Activated CD8-positive, alpha-beta memory T cell treated with anti-CD3 and anti-CD28 coated beads, Interleukin-2, amount 10 ng/mL, durations not matched to agents 7 days and 5 days (primary cell): ENCODE measurements at regions not wholly inside any gene's neighbourhood (a gene's known extent, or its start where the extent isn't known, plus 50 kb on each side); places are given as distances from the start of the nearest gene placed in this dataset.
"Not testable (repeated sequence)": the region's sequence is repeated elsewhere in the genome, so short reads cannot be mapped to it uniquely, and the experiment has no call there.

ENCODE experiments used
- ATAC-seq: fragments of 150-1000 bp; cut with Tn5 transposase; one replicate; pipeline ENCODE4 v1.10.0; 2021; ENCODE audit warnings: moderate library complexity
- CTCF ChIA-PET: fragments of 350-600 bp; sonication (Branson Sonifier 250); formaldehyde crosslinking; loops from one replicate; lab custom pipeline; 2021; ENCODE audit warnings: antibody characterized with exemption; lab: Charles Lee
- DNase-seq: peaks from one replicate; pipeline ENCODE4 v3.0.0-alpha.2; 2020
- H3K27ac Mint-ChIP-seq: one replicate; pipeline ENCODE4 v1.8.0; 2021; ENCODE audit warnings: mild to moderate bottlenecking, mixed read lengths
- H3K27me3 Mint-ChIP-seq: one replicate; pipeline ENCODE4 v1.8.0; 2021; ENCODE audit warnings: mixed read lengths
- H3K36me3 Mint-ChIP-seq: one replicate; pipeline ENCODE4 v1.8.0; 2021; ENCODE audit warnings: mild to moderate bottlenecking, mixed read lengths
- H3K4me1 Mint-ChIP-seq: one replicate; pipeline ENCODE4 v1.8.0; 2021; ENCODE audit warnings: mixed read lengths
- H3K4me3 Mint-ChIP-seq: one replicate; pipeline ENCODE4 v1.8.0; 2021; ENCODE audit warnings: mild to moderate bottlenecking, moderate library complexity, mixed read lengths
- H3K9me3 Mint-ChIP-seq: one replicate; pipeline ENCODE4 v1.8.0; 2022; ENCODE audit warnings: low read depth, mixed read lengths

DNA sequence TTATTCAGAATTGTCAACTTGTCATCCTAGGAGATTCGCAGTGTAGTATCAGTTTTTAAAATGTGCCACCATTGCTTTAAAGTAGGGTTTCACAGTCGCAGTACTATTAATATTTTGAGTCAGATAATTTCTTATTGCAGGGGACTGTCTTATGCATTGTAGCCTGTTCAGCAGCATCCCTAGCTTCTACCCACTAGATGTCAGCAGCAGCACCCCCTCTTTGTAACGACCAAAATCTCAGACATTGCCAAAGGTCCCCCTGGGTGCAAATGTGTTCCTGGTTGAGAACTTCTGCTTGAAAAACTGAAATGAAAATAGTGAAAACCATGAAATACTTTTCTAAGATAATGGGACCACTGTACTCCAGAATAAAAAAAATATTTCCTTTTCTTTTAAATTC is 474.8 kb downstream of the CNTN3 start:
- no peak overlapping the region for H3K27ac Mint-ChIP-seq
- ATAC-seq (no peak), DNase-seq (no peak)
- no peak overlapping the region for H3K4me3 Mint-ChIP-seq
- no peaks in the 10 kb centered on the region for H3K36me3 Mint-ChIP-seq
- peaks cover 7% of the 10 kb centered on the region for H3K9me3 Mint-ChIP-seq
- no peaks in the 10 kb centered on the region for H3K27me3 Mint-ChIP-seq
- no peaks in the 10 kb centered on the region for H3K4me1 Mint-ChIP-seq
- CTCF ChIA-PET, result no interaction called here

DNA sequence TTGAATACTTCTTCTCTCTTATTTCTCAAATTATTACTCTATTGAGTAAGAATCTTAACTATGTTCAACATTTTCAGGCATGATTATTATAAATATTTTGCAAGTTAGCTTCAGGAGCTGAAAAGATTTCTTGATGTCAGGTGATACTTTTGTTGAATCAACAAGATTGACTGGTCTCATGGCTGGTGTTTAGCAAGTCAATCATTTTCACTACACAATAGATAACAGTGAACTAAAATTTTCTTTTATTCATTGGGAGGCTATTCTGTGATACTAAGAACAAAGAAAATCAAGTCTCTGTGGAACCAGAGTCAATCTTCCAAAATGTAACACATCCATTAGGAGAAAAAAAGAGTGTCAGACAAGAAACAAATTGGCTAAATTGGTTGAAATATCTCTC is 476.7 kb downstream of the CNTN3 start:
- no peak for ATAC-seq
- DNase-seq, result no peak
- Mint-ChIP-seq H3K4me3 (no peak overlapping the region), H3K4me1 (no peaks in the 10 kb centered on the region), H3K36me3 (no peaks in the 10 kb centered on the region), H3K9me3 (peaks cover 5% of the 10 kb centered on the region), H3K27ac (no peak overlapping the region), H3K27me3 (no peaks in the 10 kb centered on the region)
- CTCF ChIA-PET, result no interaction called here

DNA sequence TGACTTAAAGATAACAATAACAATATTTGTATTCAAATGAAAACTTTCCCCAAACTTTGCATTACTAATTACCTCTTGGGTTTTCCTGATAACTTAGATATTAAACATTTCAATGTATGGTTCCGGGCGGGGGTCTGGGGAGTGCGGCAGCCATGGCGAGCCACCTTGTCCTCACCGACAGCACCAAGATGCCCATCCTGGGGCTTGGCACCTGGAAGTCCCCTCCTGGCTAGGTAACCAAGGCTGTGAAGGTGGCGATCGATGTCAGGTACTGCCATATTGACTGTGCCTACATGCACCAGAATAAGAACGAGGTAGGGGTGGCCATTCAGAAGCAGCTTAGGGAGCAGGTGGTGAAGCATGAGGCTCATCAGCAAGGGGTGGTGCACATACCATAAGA is 478.7 kb downstream of the CNTN3 start:
- Mint-ChIP-seq H3K27ac (no peak overlapping the region), H3K27me3 (no peaks in the 10 kb centered on the region), H3K36me3 (no peaks in the 10 kb centered on the region), H3K4me1 (no peaks in the 10 kb centered on the region), H3K9me3 (peaks cover 10% of the 10 kb centered on the region), H3K4me3 (no peak overlapping the region)
- CTCF ChIA-PET, result no interaction called here
- DNase-seq (no peak), ATAC-seq (no peak)

DNA sequence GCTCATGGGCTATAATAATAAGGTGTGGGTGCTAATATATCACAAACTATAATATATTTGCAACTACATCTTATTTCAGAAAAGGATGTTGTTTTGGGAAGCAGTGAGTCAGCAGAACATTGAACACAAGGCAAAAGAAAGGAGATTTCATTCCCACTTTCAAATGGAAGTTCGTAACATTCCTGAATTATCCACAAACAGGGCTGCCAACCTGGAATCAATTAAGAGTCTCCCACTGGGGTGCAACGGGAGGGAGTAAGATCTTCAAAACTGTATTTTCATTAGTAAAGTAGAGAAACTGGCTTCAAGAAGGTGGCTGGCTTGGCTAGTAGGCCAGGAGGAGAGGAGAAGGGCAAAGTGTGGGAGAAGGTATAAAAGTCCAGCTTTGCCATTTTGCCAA is 479.6 kb downstream of the CNTN3 start:
- CTCF ChIA-PET, result no interaction called here
- ATAC-seq (no peak), DNase-seq (no peak)
- peaks cover 11% of the 10 kb centered on the region for H3K9me3 Mint-ChIP-seq
- no peak overlapping the region for H3K4me3 Mint-ChIP-seq
- no peaks in the 10 kb centered on the region for H3K36me3 Mint-ChIP-seq
- H3K27me3 Mint-ChIP-seq, result no peaks in the 10 kb centered on the region
- no peak overlapping the region for H3K27ac Mint-ChIP-seq
- no peaks in the 10 kb centered on the region for H3K4me1 Mint-ChIP-seq

DNA sequence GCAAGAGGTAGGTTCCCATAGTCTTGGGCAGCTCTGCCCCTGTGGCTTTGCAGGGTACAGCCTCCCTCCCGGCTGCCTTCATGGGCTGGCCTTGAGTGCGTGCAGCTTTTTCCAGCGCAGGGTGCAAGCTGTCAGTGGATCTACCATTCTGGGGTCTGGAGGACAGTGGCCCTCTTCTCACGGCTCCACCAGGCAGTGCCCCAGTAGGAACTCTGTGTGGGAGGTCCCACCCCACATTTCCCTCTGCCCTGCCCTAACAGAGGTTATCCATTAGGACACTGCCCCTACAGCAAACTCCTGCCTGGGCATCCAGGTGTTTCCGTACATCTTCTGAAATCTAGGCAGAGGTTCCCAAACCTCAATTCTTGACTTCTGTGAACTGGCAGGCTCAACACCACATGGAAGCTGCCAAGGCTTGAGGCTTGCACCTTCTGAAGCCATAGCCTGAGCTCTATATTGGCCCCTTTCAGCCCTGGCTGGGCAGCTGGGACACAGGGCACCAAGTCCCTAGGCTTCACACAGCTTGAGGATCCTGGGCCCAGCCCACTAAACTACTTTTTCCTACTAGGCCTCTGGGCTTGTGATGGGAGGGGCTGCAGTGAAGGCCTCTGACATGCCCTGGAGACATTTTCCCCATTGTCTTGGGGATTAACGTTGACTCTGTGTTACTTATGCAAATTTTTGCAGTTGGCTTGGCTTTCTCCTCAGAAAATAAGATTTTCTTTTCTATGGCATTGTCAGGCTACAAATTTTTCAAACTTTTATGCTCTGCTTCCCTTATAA is 482.7 kb downstream of the CNTN3 start:
- H3K27ac Mint-ChIP-seq, ATAC-seq, H3K4me3 Mint-ChIP-seq, CTCF ChIA-PET, DNase-seq, H3K36me3 Mint-ChIP-seq, H3K4me1 Mint-ChIP-seq, H3K27me3 Mint-ChIP-seq: not testable (repeated sequence)
- H3K9me3 Mint-ChIP-seq, result peaks cover 14% of the 10 kb centered on the region

DNA sequence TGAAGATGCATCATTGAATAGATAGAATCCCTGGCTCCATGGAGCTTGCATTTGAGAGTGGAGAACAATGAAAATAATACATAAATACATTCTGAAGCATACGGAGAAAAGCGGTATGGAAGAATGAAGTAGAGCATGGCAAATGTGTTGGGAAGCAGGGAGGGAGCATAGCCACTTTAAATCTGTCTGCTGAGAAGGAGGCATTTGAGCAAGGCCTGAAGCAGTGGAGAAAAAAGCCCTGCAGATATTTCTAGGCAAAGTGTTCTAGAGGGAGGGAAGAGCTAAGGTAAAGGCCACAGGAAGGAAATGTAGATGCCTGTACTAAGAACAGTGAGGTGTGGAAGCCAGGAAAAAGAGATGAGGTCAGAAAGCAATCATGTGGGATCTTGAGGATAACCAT is 484.8 kb downstream of the CNTN3 start:
- H3K9me3 Mint-ChIP-seq, result peaks cover 17% of the 10 kb centered on the region
- DNase-seq, result no peak
- H3K4me3 Mint-ChIP-seq, result no peak overlapping the region
- CTCF ChIA-PET, result no interaction called here
- H3K27ac Mint-ChIP-seq, result no peak overlapping the region
- no peaks in the 10 kb centered on the region for H3K4me1 Mint-ChIP-seq
- no peak for ATAC-seq
- no peaks in the 10 kb centered on the region for H3K36me3 Mint-ChIP-seq
- no peaks in the 10 kb centered on the region for H3K27me3 Mint-ChIP-seq

DNA sequence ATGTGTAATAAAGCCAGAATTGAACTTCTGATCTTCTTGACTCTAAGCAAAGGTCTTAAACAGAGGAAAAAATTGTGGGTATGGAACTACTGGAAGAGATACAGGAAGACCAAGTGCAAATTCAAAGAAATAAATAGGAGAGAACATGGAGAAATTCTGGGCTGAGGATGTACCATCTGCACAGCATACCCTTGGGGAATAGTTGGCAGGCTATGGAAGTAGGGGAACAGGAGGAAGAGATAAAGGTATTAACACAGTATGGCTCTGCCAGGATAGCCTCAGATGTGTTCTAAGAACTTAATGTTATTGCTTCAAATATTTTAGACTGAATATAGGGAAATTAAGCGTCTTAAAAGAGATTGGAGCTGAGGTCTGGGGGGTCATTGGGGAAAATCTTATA is 485.4 kb downstream of the CNTN3 start:
- Mint-ChIP-seq H3K9me3 (peaks cover 15% of the 10 kb centered on the region), H3K4me3 (no peak overlapping the region), H3K4me1 (no peaks in the 10 kb centered on the region), H3K27ac (no peak overlapping the region), H3K36me3 (no peaks in the 10 kb centered on the region), H3K27me3 (no peaks in the 10 kb centered on the region)
- DNase-seq, result no peak
- CTCF ChIA-PET, result no interaction called here
- no peak for ATAC-seq

DNA sequence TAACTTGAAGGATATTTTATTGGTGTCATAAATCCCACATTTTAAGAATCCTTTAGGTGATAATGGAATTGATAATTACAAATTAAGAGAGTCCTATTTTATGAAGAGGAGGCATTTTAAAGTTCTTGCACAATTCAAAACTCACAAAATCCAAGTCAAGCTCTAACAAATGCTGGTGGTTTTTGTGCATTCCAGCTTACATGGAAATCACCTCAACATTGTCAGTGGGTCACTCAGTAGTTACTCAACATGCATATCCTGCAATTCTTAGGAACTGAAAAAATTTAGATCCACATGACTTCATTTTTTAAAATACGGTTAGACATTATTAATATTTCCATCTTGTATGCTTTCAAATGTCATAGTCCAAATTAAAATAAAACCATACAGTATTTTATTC is 487.2 kb downstream of the CNTN3 start:
- CTCF ChIA-PET, result no interaction called here
- Mint-ChIP-seq H3K27me3 (no peaks in the 10 kb centered on the region), H3K4me1 (no peaks in the 10 kb centered on the region), H3K4me3 (no peak overlapping the region), H3K27ac (no peak overlapping the region), H3K9me3 (peaks cover 10% of the 10 kb centered on the region), H3K36me3 (no peaks in the 10 kb centered on the region)
- DNase-seq (no peak), ATAC-seq (no peak)

DNA sequence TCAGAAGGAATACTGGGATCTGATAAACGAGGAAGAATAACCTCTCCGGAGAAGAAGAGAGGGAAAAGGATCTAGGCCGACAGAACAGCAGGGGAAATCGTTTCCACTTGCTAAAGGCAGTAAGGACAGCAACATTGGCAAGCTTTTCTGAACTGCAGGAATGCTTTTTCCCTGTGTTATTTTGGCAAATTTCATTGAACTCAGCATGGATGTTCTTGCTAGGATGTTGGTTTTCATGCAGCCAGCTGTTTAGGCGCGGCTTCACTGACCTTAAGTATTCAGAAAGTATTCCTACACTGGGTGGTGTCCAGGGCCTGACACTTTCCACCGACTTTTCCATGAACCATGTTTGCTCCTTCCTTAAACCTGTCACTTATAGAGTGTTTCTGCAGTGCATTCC is 489.7 kb downstream of the CNTN3 start:
- Mint-ChIP-seq H3K36me3 (no peaks in the 10 kb centered on the region), H3K27ac (no peak overlapping the region), H3K4me3 (no peak overlapping the region), H3K27me3 (no peaks in the 10 kb centered on the region), H3K4me1 (no peaks in the 10 kb centered on the region), H3K9me3 (peaks cover 10% of the 10 kb centered on the region)
- no peak for ATAC-seq
- DNase-seq, result no peak
- CTCF ChIA-PET, result interaction anchor here (1.5 kb wide), 1 partner anchor 9 kb away, joined by 4 read pairs; no protein-coding TSS in a partner anchor

DNA sequence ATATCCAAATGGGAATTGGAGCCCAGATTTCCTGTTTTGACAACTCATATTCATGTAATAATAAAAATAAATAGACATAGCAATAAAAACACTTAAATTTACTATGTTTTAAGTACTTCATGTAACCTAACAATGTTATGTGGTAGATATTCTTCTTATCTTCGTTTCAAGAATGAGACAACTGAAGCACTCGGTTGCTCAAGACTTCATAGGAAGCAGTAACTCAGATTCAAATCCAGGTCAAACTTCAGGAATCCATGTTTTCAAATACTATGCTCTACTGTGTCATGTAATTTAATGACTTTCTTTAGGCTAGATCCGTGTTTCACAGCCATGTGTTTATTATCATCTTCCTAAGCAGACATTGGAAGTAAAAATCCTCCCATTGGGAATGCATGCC is 492.2 kb downstream of the CNTN3 start:
- CTCF ChIA-PET, result no interaction called here
- Mint-ChIP-seq H3K27me3 (no peaks in the 10 kb centered on the region), H3K9me3 (peaks cover 10% of the 10 kb centered on the region), H3K36me3 (no peaks in the 10 kb centered on the region), H3K4me3 (no peak overlapping the region), H3K4me1 (no peaks in the 10 kb centered on the region), H3K27ac (no peak overlapping the region)
- ATAC-seq (no peak), DNase-seq (no peak)

DNA sequence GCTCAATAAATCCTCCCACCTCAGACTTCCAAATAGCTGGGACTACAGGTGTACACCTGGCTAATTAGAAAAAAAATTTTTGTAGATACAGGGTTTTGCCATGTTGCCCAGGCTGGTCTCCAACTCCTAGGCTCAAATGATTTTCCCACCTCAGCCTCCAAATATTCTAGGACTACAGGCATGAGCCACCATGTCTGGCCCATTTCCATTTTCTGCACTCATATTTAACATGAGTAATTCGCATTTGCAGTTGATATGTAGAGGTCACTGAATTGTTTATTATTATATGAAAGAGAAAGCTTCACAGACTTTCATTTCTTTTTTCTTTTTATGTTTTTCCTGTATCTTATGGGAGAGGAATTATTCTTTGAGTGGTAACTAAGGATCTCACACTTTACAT is 492.7 kb downstream of the CNTN3 start:
- H3K27ac Mint-ChIP-seq, result no peak overlapping the region
- ATAC-seq (no peak), DNase-seq (no peak)
- CTCF ChIA-PET, result no interaction called here
- no peak overlapping the region for H3K4me3 Mint-ChIP-seq
- no peaks in the 10 kb centered on the region for H3K27me3 Mint-ChIP-seq
- H3K36me3 Mint-ChIP-seq, result no peaks in the 10 kb centered on the region
- H3K9me3 Mint-ChIP-seq, result peaks cover 14% of the 10 kb centered on the region
- no peaks in the 10 kb centered on the region for H3K4me1 Mint-ChIP-seq

DNA sequence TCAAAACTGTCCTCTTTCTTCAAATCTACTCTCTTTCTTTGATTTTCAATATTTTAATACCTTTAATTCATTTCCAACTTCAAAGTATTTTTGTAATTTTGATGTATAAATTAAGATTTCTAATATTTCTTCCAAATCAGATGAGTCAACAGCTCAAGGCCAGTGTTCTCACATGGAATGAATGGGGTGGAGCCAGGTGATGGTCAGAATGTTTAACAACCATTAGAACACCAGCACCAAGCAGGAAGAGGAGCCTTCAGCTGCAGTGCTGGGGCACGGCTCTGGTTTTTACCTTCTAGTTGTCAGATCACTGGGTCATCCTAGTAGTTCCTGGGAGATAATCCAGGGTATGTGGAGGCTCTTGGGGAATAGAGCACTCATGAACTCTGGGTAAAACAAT is 494.5 kb upstream of the PDZRN3 start:
- no peak overlapping the region for H3K27ac Mint-ChIP-seq
- peaks cover 11% of the 10 kb centered on the region for H3K9me3 Mint-ChIP-seq
- no peaks in the 10 kb centered on the region for H3K27me3 Mint-ChIP-seq
- no peak overlapping the region for H3K4me3 Mint-ChIP-seq
- no peaks in the 10 kb centered on the region for H3K36me3 Mint-ChIP-seq
- DNase-seq, result no peak
- CTCF ChIA-PET, result interaction anchor here (0.7 kb wide), 1 partner anchor 12 kb away, joined by 3 read pairs; no protein-coding TSS in a partner anchor
- ATAC-seq, result no peak
- H3K4me1 Mint-ChIP-seq, result no peaks in the 10 kb centered on the region

DNA sequence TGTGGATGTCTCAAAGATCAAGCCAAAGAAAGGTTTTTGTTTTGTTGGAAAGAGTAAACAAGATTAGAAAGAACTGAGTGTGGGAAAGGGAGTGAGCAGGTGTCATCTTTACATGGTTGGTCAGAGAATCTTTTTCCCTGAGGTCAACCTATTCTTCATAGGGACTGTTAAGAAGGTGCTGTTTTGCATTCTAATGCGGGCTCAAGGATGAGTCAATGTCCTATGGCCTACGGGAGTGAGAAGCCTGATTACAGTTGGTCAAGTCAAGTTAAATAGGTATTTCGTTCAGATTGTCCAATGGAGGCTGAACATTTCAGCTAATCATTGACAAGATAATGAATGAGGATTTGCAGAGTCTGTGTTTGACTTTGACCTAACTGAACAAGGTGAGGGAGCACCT is 491.2 kb upstream of the PDZRN3 start:
- no peaks in the 10 kb centered on the region for H3K27me3 Mint-ChIP-seq
- no peak overlapping the region for H3K27ac Mint-ChIP-seq
- DNase-seq, result no peak
- no peaks in the 10 kb centered on the region for H3K36me3 Mint-ChIP-seq
- CTCF ChIA-PET, result interaction anchor here (1.2 kb wide), 1 partner anchor 9 kb away, joined by 4 read pairs; no protein-coding TSS in a partner anchor
- H3K4me1 Mint-ChIP-seq, result no peaks in the 10 kb centered on the region
- no peak overlapping the region for H3K4me3 Mint-ChIP-seq
- no peak for ATAC-seq
- H3K9me3 Mint-ChIP-seq, result peaks cover 14% of the 10 kb centered on the region

DNA sequence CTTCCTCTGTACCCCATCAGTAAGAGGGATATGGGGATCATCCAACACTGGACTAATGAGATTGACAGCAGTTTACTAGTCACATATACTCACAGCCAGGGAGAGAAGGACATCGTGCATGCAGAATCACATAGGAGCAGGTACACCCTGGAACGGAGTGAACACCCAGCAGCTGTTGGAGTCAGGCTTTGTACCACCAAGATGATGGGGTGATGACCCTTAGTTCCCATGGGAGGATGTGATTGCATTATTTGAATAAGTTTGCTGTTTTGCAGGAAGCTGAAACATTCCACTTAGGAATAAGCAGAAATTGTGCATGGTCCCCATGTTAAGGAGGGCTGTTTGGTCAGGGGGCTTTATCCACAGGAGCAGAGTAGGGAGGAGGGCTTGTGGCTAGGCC is 482.7 kb upstream of the PDZRN3 start:
- no peaks in the 10 kb centered on the region for H3K27me3 Mint-ChIP-seq
- no peak for ATAC-seq
- DNase-seq, result no peak
- H3K27ac Mint-ChIP-seq, result no peak overlapping the region
- H3K36me3 Mint-ChIP-seq, result no peaks in the 10 kb centered on the region
- H3K4me1 Mint-ChIP-seq, result no peaks in the 10 kb centered on the region
- CTCF ChIA-PET, result no interaction called here
- H3K9me3 Mint-ChIP-seq, result peaks cover 4% of the 10 kb centered on the region
- H3K4me3 Mint-ChIP-seq, result no peak overlapping the region
